HEK293 (cell line): ENCODE measurements at regions not wholly inside any gene's neighbourhood (a gene's known extent, or its start where the extent isn't known, plus 50 kb on each side); places are given as distances from the start of the nearest gene placed in this dataset.

ENCODE experiments used
- CTCF ChIA-PET: fragments of 350-600 bp; formaldehyde crosslinking; extraction: SDS; loops from one replicate; lab custom pipeline; 2021; ENCODE audit warnings: antibody characterized with exemption; lab: Yijun Ruan, JAX
- POLR2A ChIA-PET: fragments of 300-600 bp; formaldehyde crosslinking; extraction: SDS; loops from one replicate; lab custom pipeline; 2020; ENCODE audit warnings: antibody characterized with exemption, inconsistent platforms; lab: Yijun Ruan, JAX
- H3K27ac ChIP-seq: fragments of 200-500 bp; sonication (Bioruptor generic); 2 replicates; pipeline ENCODE4 v1.5.1; 2014; ENCODE audit warnings: low read depth, low read length, control low read depth, inconsistent platforms; ENCODE audit errors: extremely low read depth
- H3K36me3 ChIP-seq, 2 experiments: fragments of 200-500 bp in 1 of 2; sonication (Bioruptor generic) in 1 of 2; 1 replicate in 1 of 2; 2 replicates in 1 of 2; pipeline ENCODE4 v1.5.1; 2014 to 2017; ENCODE audit warnings: inconsistent platforms in 2 of 2, low read length in 2 of 2; ENCODE audit not compliant: control insufficient read depth in 2 of 2, insufficient read depth in 1 of 2
- H3K4me1 ChIP-seq: fragments of 200-500 bp; sonication (Bioruptor generic); 2 replicates; pipeline ENCODE4 v1.5.1; 2014; ENCODE audit warnings: mild to moderate bottlenecking, low read length, inconsistent platforms; ENCODE audit not compliant: control insufficient read depth, insufficient read depth
- H3K4me3 ChIP-seq: 2 replicates; pipeline ENCODE4 v1.5.1; 2011; ENCODE audit warnings: low read depth, mild to moderate bottlenecking, control low read depth, low read length, moderate library complexity
- H3K9me3 ChIP-seq: fragments of 200-500 bp; sonication (Bioruptor generic); 2 replicates; pipeline ENCODE4 v1.5.1; 2014; ENCODE audit warnings: low read depth, low read length, inconsistent platforms; ENCODE audit not compliant: control insufficient read depth, insufficient read depth
- EGR2 ChIP-seq: fragments of 450-650 bp; formaldehyde crosslinking; IDR thresholded peaks from 2 replicates; pipeline ENCODE4 v1.5.1; 2016; ENCODE audit warnings: low read depth, missing biosample characterization, missing genetic modification characterization
- GFI1B ChIP-seq: fragments of 450-650 bp; formaldehyde crosslinking; IDR thresholded peaks from 2 replicates; pipeline ENCODE4 v1.5.1; 2016; ENCODE audit warnings: missing biosample characterization, missing genetic modification characterization
- KLF8 ChIP-seq: fragments of 450-650 bp; formaldehyde crosslinking; IDR thresholded peaks from 2 replicates; pipeline ENCODE4 v1.5.1; 2016; ENCODE audit warnings: missing biosample characterization, missing genetic modification characterization
- MEIS1 ChIP-seq: sonication (generic); formaldehyde crosslinking; IDR thresholded peaks from 2 replicates; pipeline ENCODE4 v1.8.1; 2022; ENCODE audit warnings: missing genetic modification reagents, mild to moderate bottlenecking, borderline replicate concordance
- ZBTB48 ChIP-seq: fragments of 450-650 bp; formaldehyde crosslinking; IDR thresholded peaks from 2 replicates; pipeline ENCODE4 v1.5.1; 2016; ENCODE audit warnings: missing biosample characterization, missing genetic modification characterization
- TF ChIP-seq, protein P1 (sequence below): fragments of 450-650 bp; formaldehyde crosslinking; IDR thresholded peaks from 2 replicates; pipeline ENCODE4 v1.5.1; 2017; ENCODE audit warnings: missing biosample characterization, missing genetic modification characterization
- TF ChIP-seq, protein P2 (sequence below): fragments of 450-650 bp; formaldehyde crosslinking; IDR thresholded peaks from 2 replicates; pipeline ENCODE4 v1.5.1; 2017; ENCODE audit warnings: missing biosample characterization, missing genetic modification characterization
- TF ChIP-seq, protein P3 (sequence below): fragments of 450-650 bp; formaldehyde crosslinking; IDR thresholded peaks from 2 replicates; pipeline ENCODE4 v1.5.1; 2016; ENCODE audit warnings: missing biosample characterization, missing genetic modification characterization
- TF ChIP-seq, protein P4 (sequence below): fragments of 450-650 bp; formaldehyde crosslinking; IDR thresholded peaks from 2 replicates; pipeline ENCODE4 v1.5.1; 2016; ENCODE audit warnings: missing biosample characterization, missing genetic modification characterization
- TF ChIP-seq, protein P5 (sequence below): IDR thresholded peaks from 2 replicates; pipeline ENCODE4 v1.6.1; 2011; ENCODE audit warnings: mild to moderate bottlenecking, low read depth, low read length, borderline replicate concordance
- TF ChIP-seq, protein P6 (sequence below): fragments of 450-650 bp; formaldehyde crosslinking; conservative IDR thresholded peaks from 2 replicates; pipeline ENCODE4 v1.5.1; 2016; ENCODE audit warnings: low read depth, missing biosample characterization, missing genetic modification characterization
- TF ChIP-seq, protein P7 (sequence below): fragments of 450-650 bp; formaldehyde crosslinking; IDR thresholded peaks from 2 replicates; pipeline ENCODE4 v1.5.1; 2017; ENCODE audit warnings: missing biosample characterization, mild to moderate bottlenecking, missing genetic modification characterization, moderate library complexity
- TF ChIP-seq, protein P8 (sequence below): fragments of 450-650 bp; formaldehyde crosslinking; IDR thresholded peaks from 2 replicates; pipeline ENCODE4 v1.5.1; 2016; ENCODE audit warnings: missing biosample characterization, missing genetic modification characterization

DNA sequence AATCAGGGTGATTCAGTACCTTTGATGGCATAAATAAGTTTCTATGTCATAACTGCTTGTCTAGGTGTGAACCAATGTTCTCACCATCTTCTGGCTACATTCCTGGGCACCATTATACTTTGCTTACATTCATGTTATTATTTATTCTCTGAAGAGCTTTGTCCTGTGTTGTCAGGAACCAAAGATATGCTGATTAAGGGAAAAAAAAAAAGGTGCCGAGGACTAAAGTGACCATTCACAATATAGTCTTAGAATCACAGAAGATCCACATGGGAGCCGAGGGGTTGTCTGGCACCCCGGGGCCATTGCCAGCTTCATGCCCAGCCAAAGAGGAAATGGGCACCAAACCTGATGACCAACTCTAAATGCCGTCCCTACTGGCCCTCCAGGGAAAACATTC, 329.2 kb upstream of the NFE2L3 start:
- ChIA-PET POLR2A (no interaction called here), CTCF (interaction anchor here (0.6 to 1.1 kb wide), 2 partner anchors 20 to 540 kb away, joined by 3 to 5 read pairs; no protein-coding TSS in a partner anchor)

DNA sequence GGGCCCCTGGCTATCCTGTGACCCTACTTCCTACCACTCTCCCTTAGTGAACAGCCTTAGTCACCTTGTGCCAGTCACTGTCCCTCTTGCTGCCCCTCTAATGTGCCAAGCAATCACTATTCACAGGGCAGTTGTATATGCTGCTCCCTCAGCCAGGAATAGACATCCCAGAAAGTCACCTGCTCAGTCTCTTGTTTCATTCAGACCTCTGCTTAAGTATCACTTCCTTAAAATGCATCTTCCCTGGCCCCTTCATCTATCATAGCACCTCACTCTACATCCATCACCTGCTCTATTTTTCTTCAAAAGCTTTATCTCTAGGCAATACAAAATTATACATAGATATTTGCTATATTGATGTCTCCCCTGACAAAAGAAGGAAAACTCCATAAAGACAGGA, 328.4 kb upstream of the NFE2L3 start:
- POLR2A ChIA-PET, result no interaction called here
- Histone ChIP-seq H3K9me3 (no peaks in the 10 kb centered on the region), H3K4me1 (no peaks in the 10 kb centered on the region), H3K36me3 (no peaks in the 10 kb centered on the region), H3K4me3 (no peak overlapping the region), H3K27ac (no peak overlapping the region)
- CTCF ChIA-PET, result no interaction called here
- TF ChIP-seq, protein P1, sequence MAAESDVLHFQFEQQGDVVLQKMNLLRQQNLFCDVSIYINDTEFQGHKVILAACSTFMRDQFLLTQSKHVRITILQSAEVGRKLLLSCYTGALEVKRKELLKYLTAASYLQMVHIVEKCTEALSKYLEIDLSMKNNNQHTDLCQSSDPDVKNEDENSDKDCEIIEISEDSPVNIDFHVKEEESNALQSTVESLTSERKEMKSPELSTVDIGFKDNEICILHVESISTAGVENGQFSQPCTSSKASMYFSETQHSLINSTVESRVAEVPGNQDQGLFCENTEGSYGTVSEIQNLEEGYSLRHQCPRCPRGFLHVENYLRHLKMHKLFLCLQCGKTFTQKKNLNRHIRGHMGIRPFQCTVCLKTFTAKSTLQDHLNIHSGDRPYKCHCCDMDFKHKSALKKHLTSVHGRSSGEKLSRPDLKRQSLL, result no peak
- TF ChIP-seq, protein P2, sequence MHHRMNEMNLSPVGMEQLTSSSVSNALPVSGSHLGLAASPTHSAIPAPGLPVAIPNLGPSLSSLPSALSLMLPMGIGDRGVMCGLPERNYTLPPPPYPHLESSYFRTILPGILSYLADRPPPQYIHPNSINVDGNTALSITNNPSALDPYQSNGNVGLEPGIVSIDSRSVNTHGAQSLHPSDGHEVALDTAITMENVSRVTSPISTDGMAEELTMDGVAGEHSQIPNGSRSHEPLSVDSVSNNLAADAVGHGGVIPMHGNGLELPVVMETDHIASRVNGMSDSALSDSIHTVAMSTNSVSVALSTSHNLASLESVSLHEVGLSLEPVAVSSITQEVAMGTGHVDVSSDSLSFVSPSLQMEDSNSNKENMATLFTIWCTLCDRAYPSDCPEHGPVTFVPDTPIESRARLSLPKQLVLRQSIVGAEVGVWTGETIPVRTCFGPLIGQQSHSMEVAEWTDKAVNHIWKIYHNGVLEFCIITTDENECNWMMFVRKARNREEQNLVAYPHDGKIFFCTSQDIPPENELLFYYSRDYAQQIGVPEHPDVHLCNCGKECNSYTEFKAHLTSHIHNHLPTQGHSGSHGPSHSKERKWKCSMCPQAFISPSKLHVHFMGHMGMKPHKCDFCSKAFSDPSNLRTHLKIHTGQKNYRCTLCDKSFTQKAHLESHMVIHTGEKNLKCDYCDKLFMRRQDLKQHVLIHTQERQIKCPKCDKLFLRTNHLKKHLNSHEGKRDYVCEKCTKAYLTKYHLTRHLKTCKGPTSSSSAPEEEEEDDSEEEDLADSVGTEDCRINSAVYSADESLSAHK (tag by site-specific recombination), result no peak
- TF ChIP-seq, protein P3, sequence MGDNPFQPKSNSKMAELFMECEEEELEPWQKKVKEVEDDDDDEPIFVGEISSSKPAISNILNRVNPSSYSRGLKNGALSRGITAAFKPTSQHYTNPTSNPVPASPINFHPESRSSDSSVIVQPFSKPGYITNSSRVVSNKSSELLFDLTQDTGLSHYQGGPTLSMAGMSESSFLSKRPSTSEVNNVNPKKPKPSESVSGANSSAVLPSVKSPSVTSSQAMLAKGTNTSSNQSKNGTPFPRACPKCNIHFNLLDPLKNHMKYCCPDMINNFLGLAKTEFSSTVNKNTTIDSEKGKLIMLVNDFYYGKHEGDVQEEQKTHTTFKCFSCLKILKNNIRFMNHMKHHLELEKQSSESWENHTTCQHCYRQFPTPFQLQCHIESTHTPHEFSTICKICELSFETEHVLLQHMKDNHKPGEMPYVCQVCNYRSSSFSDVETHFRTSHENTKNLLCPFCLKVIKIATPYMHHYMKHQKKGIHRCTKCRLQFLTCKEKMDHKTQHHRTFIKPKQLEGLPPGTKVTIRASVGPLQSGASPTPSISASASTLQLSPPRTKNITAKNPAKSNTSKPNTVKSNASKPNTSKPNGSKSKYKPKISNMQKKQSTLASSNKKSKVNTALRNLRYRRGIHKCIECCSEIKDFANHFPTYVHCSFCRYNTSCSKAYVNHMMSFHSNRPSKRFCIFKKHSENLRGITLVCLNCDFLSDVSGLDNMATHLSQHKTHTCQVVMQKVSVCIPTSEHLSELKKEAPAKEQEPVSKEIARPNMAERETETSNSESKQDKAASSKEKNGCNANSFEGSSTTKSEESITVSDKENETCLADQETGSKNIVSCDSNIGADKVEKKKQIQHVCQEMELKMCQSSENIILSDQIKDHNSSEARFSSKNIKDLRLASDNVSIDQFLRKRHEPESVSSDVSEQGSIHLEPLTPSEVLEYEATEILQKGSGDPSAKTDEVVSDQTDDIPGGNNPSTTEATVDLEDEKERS (tag by site-specific recombination), result no peak
- TF ChIP-seq EGR2 (tag by site-specific recombination) (no peak), MEIS1 (CRISPR knock-in tag) (no peak), ZBTB48 (tag by site-specific recombination) (no peak), GFI1B (tag by site-specific recombination) (no peak)
- TF ChIP-seq, protein P4, sequence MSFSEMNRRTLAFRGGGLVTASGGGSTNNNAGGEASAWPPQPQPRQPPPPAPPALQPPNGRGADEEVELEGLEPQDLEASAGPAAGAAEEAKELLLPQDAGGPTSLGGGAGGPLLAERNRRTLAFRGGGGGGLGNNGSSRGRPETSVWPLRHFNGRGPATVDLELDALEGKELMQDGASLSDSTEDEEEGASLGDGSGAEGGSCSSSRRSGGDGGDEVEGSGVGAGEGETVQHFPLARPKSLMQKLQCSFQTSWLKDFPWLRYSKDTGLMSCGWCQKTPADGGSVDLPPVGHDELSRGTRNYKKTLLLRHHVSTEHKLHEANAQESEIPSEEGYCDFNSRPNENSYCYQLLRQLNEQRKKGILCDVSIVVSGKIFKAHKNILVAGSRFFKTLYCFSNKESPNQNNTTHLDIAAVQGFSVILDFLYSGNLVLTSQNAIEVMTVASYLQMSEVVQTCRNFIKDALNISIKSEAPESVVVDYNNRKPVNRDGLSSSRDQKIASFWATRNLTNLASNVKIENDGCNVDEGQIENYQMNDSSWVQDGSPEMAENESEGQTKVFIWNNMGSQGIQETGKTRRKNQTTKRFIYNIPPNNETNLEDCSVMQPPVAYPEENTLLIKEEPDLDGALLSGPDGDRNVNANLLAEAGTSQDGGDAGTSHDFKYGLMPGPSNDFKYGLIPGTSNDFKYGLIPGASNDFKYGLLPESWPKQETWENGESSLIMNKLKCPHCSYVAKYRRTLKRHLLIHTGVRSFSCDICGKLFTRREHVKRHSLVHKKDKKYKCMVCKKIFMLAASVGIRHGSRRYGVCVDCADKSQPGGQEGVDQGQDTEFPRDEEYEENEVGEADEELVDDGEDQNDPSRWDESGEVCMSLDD (tag by site-specific recombination), result no peak
- TF ChIP-seq, protein P5, sequence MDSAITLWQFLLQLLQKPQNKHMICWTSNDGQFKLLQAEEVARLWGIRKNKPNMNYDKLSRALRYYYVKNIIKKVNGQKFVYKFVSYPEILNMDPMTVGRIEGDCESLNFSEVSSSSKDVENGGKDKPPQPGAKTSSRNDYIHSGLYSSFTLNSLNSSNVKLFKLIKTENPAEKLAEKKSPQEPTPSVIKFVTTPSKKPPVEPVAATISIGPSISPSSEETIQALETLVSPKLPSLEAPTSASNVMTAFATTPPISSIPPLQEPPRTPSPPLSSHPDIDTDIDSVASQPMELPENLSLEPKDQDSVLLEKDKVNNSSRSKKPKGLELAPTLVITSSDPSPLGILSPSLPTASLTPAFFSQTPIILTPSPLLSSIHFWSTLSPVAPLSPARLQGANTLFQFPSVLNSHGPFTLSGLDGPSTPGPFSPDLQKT, result no peak

More for the DNA sequence above, 329.2 kb upstream of the NFE2L3 start:
- Histone ChIP-seq H3K4me3 (no peak overlapping the region), H3K4me1 (no peaks in the 10 kb centered on the region), H3K9me3 (no peaks in the 10 kb centered on the region), H3K36me3 (no peaks in the 10 kb centered on the region), H3K27ac (no peak overlapping the region)
- TF ChIP-seq, protein P6, sequence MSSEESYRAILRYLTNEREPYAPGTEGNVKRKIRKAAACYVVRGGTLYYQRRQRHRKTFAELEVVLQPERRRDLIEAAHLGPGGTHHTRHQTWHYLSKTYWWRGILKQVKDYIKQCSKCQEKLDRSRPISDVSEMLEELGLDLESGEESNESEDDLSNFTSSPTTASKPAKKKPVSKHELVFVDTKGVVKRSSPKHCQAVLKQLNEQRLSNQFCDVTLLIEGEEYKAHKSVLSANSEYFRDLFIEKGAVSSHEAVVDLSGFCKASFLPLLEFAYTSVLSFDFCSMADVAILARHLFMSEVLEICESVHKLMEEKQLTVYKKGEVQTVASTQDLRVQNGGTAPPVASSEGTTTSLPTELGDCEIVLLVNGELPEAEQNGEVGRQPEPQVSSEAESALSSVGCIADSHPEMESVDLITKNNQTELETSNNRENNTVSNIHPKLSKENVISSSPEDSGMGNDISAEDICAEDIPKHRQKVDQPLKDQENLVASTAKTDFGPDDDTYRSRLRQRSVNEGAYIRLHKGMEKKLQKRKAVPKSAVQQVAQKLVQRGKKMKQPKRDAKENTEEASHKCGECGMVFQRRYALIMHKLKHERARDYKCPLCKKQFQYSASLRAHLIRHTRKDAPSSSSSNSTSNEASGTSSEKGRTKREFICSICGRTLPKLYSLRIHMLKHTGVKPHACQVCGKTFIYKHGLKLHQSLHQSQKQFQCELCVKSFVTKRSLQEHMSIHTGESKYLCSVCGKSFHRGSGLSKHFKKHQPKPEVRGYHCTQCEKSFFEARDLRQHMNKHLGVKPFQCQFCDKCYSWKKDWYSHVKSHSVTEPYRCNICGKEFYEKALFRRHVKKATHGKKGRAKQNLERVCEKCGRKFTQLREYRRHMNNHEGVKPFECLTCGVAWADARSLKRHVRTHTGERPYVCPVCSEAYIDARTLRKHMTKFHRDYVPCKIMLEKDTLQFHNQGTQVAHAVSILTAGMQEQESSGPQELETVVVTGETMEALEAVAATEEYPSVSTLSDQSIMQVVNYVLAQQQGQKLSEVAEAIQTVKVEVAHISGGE (tag by site-specific recombination), result no peak
- TF ChIP-seq, protein P7, sequence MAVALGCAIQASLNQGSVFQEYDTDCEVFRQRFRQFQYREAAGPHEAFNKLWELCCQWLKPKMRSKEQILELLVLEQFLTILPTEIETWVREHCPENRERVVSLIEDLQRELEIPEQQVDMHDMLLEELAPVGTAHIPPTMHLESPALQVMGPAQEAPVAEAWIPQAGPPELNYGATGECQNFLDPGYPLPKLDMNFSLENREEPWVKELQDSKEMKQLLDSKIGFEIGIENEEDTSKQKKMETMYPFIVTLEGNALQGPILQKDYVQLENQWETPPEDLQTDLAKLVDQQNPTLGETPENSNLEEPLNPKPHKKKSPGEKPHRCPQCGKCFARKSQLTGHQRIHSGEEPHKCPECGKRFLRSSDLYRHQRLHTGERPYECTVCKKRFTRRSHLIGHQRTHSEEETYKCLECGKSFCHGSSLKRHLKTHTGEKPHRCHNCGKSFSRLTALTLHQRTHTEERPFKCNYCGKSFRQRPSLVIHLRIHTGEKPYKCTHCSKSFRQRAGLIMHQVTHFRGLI (tag by site-specific recombination), result no peak
- TF ChIP-seq KLF8, result no peak
- TF ChIP-seq, protein P8, sequence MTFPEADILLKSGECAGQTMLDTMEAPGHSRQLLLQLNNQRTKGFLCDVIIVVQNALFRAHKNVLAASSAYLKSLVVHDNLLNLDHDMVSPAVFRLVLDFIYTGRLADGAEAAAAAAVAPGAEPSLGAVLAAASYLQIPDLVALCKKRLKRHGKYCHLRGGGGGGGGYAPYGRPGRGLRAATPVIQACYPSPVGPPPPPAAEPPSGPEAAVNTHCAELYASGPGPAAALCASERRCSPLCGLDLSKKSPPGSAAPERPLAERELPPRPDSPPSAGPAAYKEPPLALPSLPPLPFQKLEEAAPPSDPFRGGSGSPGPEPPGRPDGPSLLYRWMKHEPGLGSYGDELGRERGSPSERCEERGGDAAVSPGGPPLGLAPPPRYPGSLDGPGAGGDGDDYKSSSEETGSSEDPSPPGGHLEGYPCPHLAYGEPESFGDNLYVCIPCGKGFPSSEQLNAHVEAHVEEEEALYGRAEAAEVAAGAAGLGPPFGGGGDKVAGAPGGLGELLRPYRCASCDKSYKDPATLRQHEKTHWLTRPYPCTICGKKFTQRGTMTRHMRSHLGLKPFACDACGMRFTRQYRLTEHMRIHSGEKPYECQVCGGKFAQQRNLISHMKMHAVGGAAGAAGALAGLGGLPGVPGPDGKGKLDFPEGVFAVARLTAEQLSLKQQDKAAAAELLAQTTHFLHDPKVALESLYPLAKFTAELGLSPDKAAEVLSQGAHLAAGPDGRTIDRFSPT (tag by site-specific recombination), result no peak
